ENCODE measurements at regions not wholly inside any gene's neighbourhood (a gene's known extent, or its start where the extent isn't known, plus 50 kb on each side); places are given as distances from the start of the nearest gene placed in this dataset.

DNA sequence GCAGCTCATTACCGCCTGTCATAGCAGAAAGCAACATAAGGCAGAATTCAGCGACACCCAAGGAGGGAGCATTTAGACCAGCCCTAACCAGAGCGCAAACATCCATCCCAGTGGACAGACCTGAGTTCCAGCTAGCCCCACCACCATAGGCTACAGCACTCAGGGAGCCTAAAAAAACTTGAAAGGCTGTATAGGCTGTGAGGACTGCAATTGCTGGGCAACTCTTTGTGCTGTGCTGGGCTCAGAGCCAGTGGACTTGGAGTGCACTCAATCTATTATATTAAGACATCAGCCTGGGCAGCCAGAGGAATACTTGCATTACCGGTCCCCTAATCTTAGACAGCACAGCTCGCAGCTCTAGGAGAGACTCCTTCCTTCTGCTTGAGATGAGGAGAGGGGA, 207.3 kb downstream of the KIF2B start:
- H3K4me3 ChIP-seq (replicated peaks in 1 of 3; ENCODE audit: insufficient read depth in 1 of 3, low read depth in 2 of 3, low read length in 3 of 3): no peak overlapping the region
- no peaks in the 10 kb centered on the region for H3K79me2 ChIP-seq (ENCODE audit: insufficient read depth, low read length)
- H3K9ac ChIP-seq (ENCODE audit: insufficient read depth, low read depth, low read length): no peak overlapping the region
- no TSS peak for BruUV-seq (replicated peaks)
- in situ Hi-C loops (cut with HindIII; ENCODE audit: extremely low pct_ligation_motif_present, low pct_unique_long_range_greater_than_20kb) (no loop called here), intact Hi-C loops (cut with micrococcal nuclease; ENCODE audit: unreplicated experiment) (no loop called here)
- ChIA-PET POLR2A (no interaction called here), CTCF (ENCODE audit: low intra/inter-chr PET ratio, low total read pairs) (no interaction called here)
- H3K9me3 ChIP-seq (ENCODE audit: low read length): peaks cover 96% of the 10 kb centered on the region
- ATAC-seq: no peak
- TF ChIP-seq KDM5B (CRISPR knock-in tag; IDR thresholded peaks at IDR 0.05; ENCODE audit: borderline replicate concordance) (no peak), HDAC1 (CRISPR knock-in tag; IDR thresholded peaks at IDR 0.05) (no peak), SMAD9 (CRISPR knock-in tag; IDR thresholded peaks at IDR 0.05) (no peak), SYNCRIP (IDR thresholded peaks at IDR 0.05; ENCODE audit: insufficient read depth, low read depth, low read length) (no peak), STAT5B (CRISPR knock-in tag; IDR thresholded peaks at IDR 0.05) (no peak), ZNF709 (CRISPR knock-in tag; IDR thresholded peaks at IDR 0.05) (no peak), SIX4 (CRISPR knock-in tag; IDR thresholded peaks at IDR 0.05) (no peak), ARID2 (CRISPR knock-in tag; IDR thresholded peaks at IDR 0.05; ENCODE audit: borderline replicate concordance) (no peak), RAD51 (IDR thresholded peaks at IDR 0.05; ENCODE audit: borderline replicate concordance) (no peak), ZFX (CRISPR knock-in tag; IDR thresholded peaks at IDR 0.05; ENCODE audit: low read depth) (no peak), NCOA1 (CRISPR knock-in tag; IDR thresholded peaks at IDR 0.05) (no peak), ZNF564 (CRISPR knock-in tag; IDR thresholded peaks at IDR 0.05) (no peak), ZNF275 (CRISPR knock-in tag; IDR thresholded peaks at IDR 0.05; ENCODE audit: borderline replicate concordance) (no peak), CREM (IDR thresholded peaks at IDR 0.05) (no peak), CREM (CRISPR knock-in tag; IDR thresholded peaks at IDR 0.05) (no peak), ATAD3A (CRISPR knock-in tag; IDR thresholded peaks at IDR 0.05) (no peak), CHD2 (IDR thresholded peaks at IDR 0.05; ENCODE audit: low read depth, low read length) (no peak)
- TF ChIP-seq, protein P1, sequence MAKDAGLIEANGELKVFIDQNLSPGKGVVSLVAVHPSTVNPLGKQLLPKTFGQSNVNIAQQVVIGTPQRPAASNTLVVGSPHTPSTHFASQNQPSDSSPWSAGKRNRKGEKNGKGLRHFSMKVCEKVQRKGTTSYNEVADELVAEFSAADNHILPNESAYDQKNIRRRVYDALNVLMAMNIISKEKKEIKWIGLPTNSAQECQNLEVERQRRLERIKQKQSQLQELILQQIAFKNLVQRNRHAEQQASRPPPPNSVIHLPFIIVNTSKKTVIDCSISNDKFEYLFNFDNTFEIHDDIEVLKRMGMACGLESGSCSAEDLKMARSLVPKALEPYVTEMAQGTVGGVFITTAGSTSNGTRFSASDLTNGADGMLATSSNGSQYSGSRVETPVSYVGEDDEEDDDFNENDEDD (CRISPR knock-in tag; IDR thresholded peaks at IDR 0.05; ENCODE audit: borderline replicate concordance): no peak
- 27% methylated on average over 5 of the region's 5 CpGs for WGBS (ENCODE audit: low lambda C conversion rate)
- no peak for DNase-seq (ENCODE audit: low spot score)
- H3K4me1 ChIP-seq (ENCODE audit: insufficient read depth, low read length): no peaks in the 10 kb centered on the region
- H3K36me3 ChIP-seq (replicated peaks in 1 of 2; ENCODE audit: control insufficient read depth in 1 of 2, insufficient read depth in 2 of 2, low read length in 2 of 2): no peaks in the 10 kb centered on the region
- H4K20me1 ChIP-seq (ENCODE audit: insufficient read depth, low read length): no peaks in the 10 kb centered on the region
- H3K27me3 ChIP-seq (ENCODE audit: control insufficient read depth in 1 of 2, insufficient read depth in 2 of 2, low read length in 2 of 2): no peaks in the 10 kb centered on the region
- no peak overlapping the region for H3K27ac ChIP-seq (ENCODE audit: extremely low read length, insufficient read depth, low read length)
- no peak for FAIRE-seq
- no peak overlapping the region for H3K4me2 ChIP-seq (ENCODE audit: low read depth, low read length)
- H2AFZ ChIP-seq (ENCODE audit: low read length): no peak overlapping the region
